Brain microvascular endothelial cell (primary cell): ENCODE measurements at regions not wholly inside any gene's neighbourhood (a gene's known extent, or its start where the extent isn't known, plus 50 kb on each side); places are given as distances from the start of the nearest gene placed in this dataset.

Experiments
- DNase-seq: peaks from one replicate; pipeline ENCODE4 v3.0.0-alpha.2; 2020
- H3K27ac ChIP-seq: fragments of 250-450 bp; sonication (Bioruptor Pico); 2 replicates; pipeline ENCODE4 v1.5.1; 2020; ENCODE audit warnings: mild to moderate bottlenecking, moderate library complexity
- H3K27me3 ChIP-seq: fragments of 250-450 bp; sonication (Bioruptor Pico); replicated peaks from 2 replicates; pipeline ENCODE4 v1.5.1; 2020; ENCODE audit warnings: mild to moderate bottlenecking
- H3K36me3 ChIP-seq: fragments of 250-450 bp; sonication (Bioruptor Pico); replicated peaks from 2 replicates; pipeline ENCODE4 v1.5.1; 2020; ENCODE audit warnings: mild to moderate bottlenecking
- H3K4me3 ChIP-seq: 2 replicates; pipeline ENCODE4 v1.5.1; 2011; ENCODE audit warnings: low read depth, mild to moderate bottlenecking, control low read depth, low read length, moderate library complexity
- in situ Hi-C: cut with HindIII; loops from 2 replicates; pipeline ENCODE4 v1.10.0; 2017; ENCODE audit warnings: low sequenced_read_pairs, low pct_ligation_motif_present
- TF ChIP-seq, protein P1 (sequence below): IDR thresholded peaks from 2 replicates; pipeline ENCODE4 v1.5.1; 2011; ENCODE audit warnings: low read depth, mild to moderate bottlenecking, moderate library complexity, low read length, control low read depth, inconsistent platforms; ENCODE audit errors: missing control alignments

DNA sequence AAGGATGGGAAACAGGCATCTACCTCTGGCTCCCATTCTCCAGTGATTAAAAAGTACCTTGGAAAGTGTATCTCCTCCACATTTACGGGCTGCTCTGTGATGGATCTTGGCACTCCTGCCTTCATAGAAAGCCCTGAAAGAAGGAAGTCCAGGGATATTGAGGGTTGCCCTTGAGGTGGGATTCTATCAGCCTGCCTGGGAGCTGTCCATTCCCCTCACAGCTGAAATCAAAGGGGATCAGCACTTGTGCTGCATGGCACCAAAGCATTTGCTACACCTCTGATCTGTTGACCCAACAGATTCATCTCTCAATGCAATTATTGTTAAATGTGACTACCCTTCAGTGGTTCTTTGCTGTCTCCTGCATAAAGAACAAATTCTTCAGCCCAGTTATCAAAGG is 442.0 kb upstream of the RUNX1 start:
- TF ChIP-seq, protein P1, sequence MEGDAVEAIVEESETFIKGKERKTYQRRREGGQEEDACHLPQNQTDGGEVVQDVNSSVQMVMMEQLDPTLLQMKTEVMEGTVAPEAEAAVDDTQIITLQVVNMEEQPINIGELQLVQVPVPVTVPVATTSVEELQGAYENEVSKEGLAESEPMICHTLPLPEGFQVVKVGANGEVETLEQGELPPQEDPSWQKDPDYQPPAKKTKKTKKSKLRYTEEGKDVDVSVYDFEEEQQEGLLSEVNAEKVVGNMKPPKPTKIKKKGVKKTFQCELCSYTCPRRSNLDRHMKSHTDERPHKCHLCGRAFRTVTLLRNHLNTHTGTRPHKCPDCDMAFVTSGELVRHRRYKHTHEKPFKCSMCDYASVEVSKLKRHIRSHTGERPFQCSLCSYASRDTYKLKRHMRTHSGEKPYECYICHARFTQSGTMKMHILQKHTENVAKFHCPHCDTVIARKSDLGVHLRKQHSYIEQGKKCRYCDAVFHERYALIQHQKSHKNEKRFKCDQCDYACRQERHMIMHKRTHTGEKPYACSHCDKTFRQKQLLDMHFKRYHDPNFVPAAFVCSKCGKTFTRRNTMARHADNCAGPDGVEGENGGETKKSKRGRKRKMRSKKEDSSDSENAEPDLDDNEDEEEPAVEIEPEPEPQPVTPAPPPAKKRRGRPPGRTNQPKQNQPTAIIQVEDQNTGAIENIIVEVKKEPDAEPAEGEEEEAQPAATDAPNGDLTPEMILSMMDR, result no peak
- Histone ChIP-seq H3K27ac (no peak overlapping the region), H3K36me3 (no peaks in the 10 kb centered on the region), H3K27me3 (no peaks in the 10 kb centered on the region), H3K4me3 (no peak overlapping the region)
- in situ Hi-C loops, result no loop called here
- DNase-seq, result no peak

DNA sequence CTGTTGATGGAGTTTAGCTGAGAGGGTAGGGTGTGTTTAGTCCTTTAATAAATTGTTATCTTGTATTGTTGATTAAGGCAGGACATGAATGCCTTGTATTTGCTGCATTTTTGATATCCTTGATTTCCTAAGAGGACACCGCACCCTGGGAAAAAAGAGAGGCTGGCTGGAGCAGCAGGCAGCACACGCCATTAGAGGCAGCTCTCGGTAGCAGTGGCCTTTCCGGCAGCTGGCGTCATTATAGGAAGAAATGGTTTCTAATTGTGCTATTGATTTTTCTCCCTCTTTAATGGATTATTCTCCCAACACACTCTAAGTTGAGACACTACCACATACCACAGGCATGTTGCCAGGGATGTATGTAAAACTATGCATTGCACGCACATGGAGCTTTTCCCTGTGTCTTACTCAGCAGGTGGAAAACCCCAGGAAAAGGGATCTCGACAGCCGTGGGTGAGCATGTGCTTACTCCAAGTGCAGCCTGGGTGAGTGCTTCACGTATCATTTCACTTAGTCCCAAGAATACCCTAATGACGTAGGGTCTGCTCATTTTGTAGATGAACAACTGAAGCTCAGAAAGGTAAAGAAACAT is 440.4 kb upstream of the RUNX1 start:
- in situ Hi-C loops, result no loop called here
- no peaks in the 10 kb centered on the region for H3K36me3 ChIP-seq
- H3K27ac ChIP-seq, result no peak overlapping the region
- DNase-seq, result no peak
- H3K27me3 ChIP-seq, result no peaks in the 10 kb centered on the region
- TF ChIP-seq, protein P1, result no peak
- no peak overlapping the region for H3K4me3 ChIP-seq

GRCh38 chr21:35488946-35489345 is 439.8 kb upstream of the RUNX1 start:
- TF ChIP-seq, protein P1, result no peak
- Histone ChIP-seq H3K4me3 (no peak overlapping the region), H3K36me3 (no peaks in the 10 kb centered on the region), H3K27me3 (no peaks in the 10 kb centered on the region), H3K27ac (no peak overlapping the region)
- in situ Hi-C loops, result no loop called here
- DNase-seq, result no peak

GRCh38 chr21:35485364-35485763 is 436.3 kb upstream of the RUNX1 start:
- TF ChIP-seq, protein P1, result no peak
- in situ Hi-C loops, result no loop called here
- no peak for DNase-seq
- Histone ChIP-seq H3K27me3 (no peaks in the 10 kb centered on the region), H3K36me3 (no peaks in the 10 kb centered on the region), H3K4me3 (no peak overlapping the region), H3K27ac (no peak overlapping the region)

DNA sequence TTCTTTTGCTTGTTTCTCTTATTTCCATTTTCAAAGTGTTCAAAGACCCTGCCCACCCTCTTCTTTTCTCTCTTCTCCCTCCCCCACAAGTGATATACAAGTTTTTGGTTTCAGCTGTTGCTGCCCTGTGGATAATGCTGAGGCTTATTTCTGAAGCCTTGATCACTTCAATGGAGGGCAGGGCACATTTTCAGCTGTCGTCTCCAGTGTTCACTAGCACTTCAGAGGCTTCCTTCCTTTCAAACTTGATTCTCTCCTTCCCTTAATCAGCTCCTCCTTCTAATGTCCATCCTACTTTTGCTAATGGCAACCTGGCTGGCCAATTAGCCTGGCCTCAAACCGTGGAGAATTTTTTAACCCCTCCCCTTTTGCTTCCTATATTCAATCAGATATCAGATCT is 435.7 kb upstream of the RUNX1 start:
- H3K4me3 ChIP-seq, result no peak overlapping the region
- TF ChIP-seq, protein P1, result no peak

GRCh38 chr21:35484032-35484431 is 434.9 kb upstream of the RUNX1 start:
- in situ Hi-C loops, result no loop called here
- H3K36me3 ChIP-seq, result no peaks in the 10 kb centered on the region
- DNase-seq, result no peak
- H3K27ac ChIP-seq, result no peak overlapping the region
- no peak overlapping the region for H3K4me3 ChIP-seq
- no peaks in the 10 kb centered on the region for H3K27me3 ChIP-seq
- TF ChIP-seq, protein P1, result no peak

More for the DNA sequence above, 435.7 kb upstream of the RUNX1 start:
- DNase-seq, result no peak
- Histone ChIP-seq H3K27me3 (no peaks in the 10 kb centered on the region), H3K27ac (no peak overlapping the region), H3K36me3 (no peaks in the 10 kb centered on the region)
- in situ Hi-C loops, result no loop called here
